GM12878 (cell line): ENCODE measurements at regions not wholly inside any gene's neighbourhood (a gene's known extent, or its start where the extent isn't known, plus 50 kb on each side); places are given as distances from the start of the nearest gene placed in this dataset.

Experiments
- BCLAF1 ChIP-seq: fragments of 450-650 bp; IDR thresholded peaks from 2 replicates; pipeline ENCODE4 v1.6.1; 2017; ENCODE audit warnings: antibody characterized with exemption, mild to moderate bottlenecking, moderate library complexity
- BRCA1 ChIP-seq: IDR thresholded peaks from 2 replicates; pipeline ENCODE4 v1.6.1; 2011; ENCODE audit warnings: low read depth, low read length, improper control_type of control experiment
- CTCF ChIP-seq, 3 experiments: IDR thresholded peaks in 2 of 3; conservative IDR thresholded peaks in 1 of 3; 2 replicates each; pipeline ENCODE4 v1.5.1; 2011; ENCODE audit warnings: low read depth in 3 of 3, low read length in 3 of 3, mild to moderate bottlenecking in 3 of 3, control low read depth in 2 of 3, moderate library complexity in 2 of 3, inconsistent platforms in 1 of 3, mixed read lengths in 1 of 3; ENCODE audit not compliant: control insufficient read depth in 2 of 3, insufficient read depth in 1 of 3; ENCODE audit errors: extremely low read depth in 1 of 3
- ELK1 ChIP-seq: IDR thresholded peaks from 2 replicates; pipeline ENCODE4 v1.6.1; 2012; ENCODE audit warnings: low read depth, low read length, improper control_type of control experiment
- EZH2 ChIP-seq: IDR thresholded peaks from 2 replicates; pipeline ENCODE4 v1.6.1; 2012; ENCODE audit warnings: low read depth, mild to moderate bottlenecking, control low read depth, inconsistent platforms, low read length, borderline replicate concordance; ENCODE audit not compliant: control insufficient read depth
- GATAD2B ChIP-seq: fragments of 450-650 bp; conservative IDR thresholded peaks from 2 replicates; pipeline ENCODE4 v1.6.1; 2017; ENCODE audit warnings: low read depth, mild to moderate bottlenecking, moderate library complexity
- IRF3 ChIP-seq: fragments of 450-650 bp; IDR thresholded peaks from 2 replicates; pipeline ENCODE4 v1.6.1; 2014; ENCODE audit warnings: mild to moderate bottlenecking
- NR2C2 ChIP-seq: IDR thresholded peaks from 2 replicates; pipeline ENCODE4 v1.6.1; 2011; ENCODE audit warnings: borderline replicate concordance, low read depth; ENCODE audit not compliant: control insufficient read depth, insufficient read length
- RAD21 ChIP-seq: IDR thresholded peaks from 2 replicates; pipeline ENCODE4 v1.6.1; 2011; ENCODE audit warnings: mild to moderate bottlenecking, low read depth, low read length, moderate library complexity; ENCODE audit not compliant: insufficient read depth
- SREBF1 ChIP-seq: IDR thresholded peaks from 2 replicates; pipeline ENCODE4 v1.6.1; 2012; ENCODE audit warnings: mild to moderate bottlenecking, low read length
- TBL1XR1 ChIP-seq: IDR thresholded peaks from 2 replicates; pipeline ENCODE4 v1.6.1; 2012; ENCODE audit warnings: low read depth, low read length, improper control_type of control experiment
- USF2 ChIP-seq: IDR thresholded peaks from 2 replicates; pipeline ENCODE4 v1.6.1; 2011; ENCODE audit warnings: low read depth, low read length, improper control_type of control experiment, borderline replicate concordance

GRCh38 chr1:87180682-87181081 is 148.0 kb upstream of the LMO4 start:
- no peak for TF ChIP-seq CTCF (IDR thresholded peaks at IDR 0.05 in 2 of 3, conservative IDR thresholded peaks at IDR 0.05 in 1 of 3; ENCODE audit: control insufficient read depth in 2 of 3, extremely low read depth in 1 of 3, insufficient read depth in 1 of 3, low read depth in 3 of 3, low read length in 3 of 3)
- no peak for TF ChIP-seq USF2
- no peak for TF ChIP-seq GATAD2B
- TF ChIP-seq TBL1XR1 = no peak
- TF ChIP-seq EZH2 = no peak
- TF ChIP-seq BRCA1 = no peak
- no peak for TF ChIP-seq IRF3
- no peak for TF ChIP-seq SREBF1
- TF ChIP-seq RAD21 = no peak
- TF ChIP-seq ELK1 = no peak
- no peak for TF ChIP-seq BCLAF1
- TF ChIP-seq NR2C2 = no peak
